Uterus (tissue), 3 donors: ENCODE measurements at regions not wholly inside any gene's neighbourhood (a gene's known extent, or its start where the extent isn't known, plus 50 kb on each side); places are given as distances from the start of the nearest gene placed in this dataset.
"Not testable (repeated sequence)": the region's sequence is repeated elsewhere in the genome, so short reads cannot be mapped to it uniquely, and the experiment has no call there.

ENCODE experiments used
- DNase-seq, 2 donors: peaks; one replicate each; pipeline ENCODE4 v3.0.0-alpha.2; 2019 to 2020
- H3K27ac ChIP-seq, 2 donors: fragments of 200-600 bp; sonication (generic); 1 replicate in 1 of 2; 2 replicates in 1 of 2; pipeline ENCODE4 v1.5.1; 2016 to 2018
- H3K27me3 ChIP-seq, 2 donors: fragments of 200-600 bp; sonication (generic); one replicate each; pipeline ENCODE4 v1.5.1; 2018 to 2019; ENCODE audit warnings: control low read depth in 1 of 2
- H3K36me3 ChIP-seq, 2 donors: fragments of 200-600 bp; sonication (generic); one replicate each; pipeline ENCODE4 v1.5.1; 2019; ENCODE audit warnings: control low read depth in 1 of 2
- H3K4me1 ChIP-seq, 2 donors: fragments of 200-600 bp; sonication (generic); one replicate each; pipeline ENCODE4 v1.5.1; 2018 to 2019; ENCODE audit warnings: control low read depth in 1 of 2
- H3K4me3 ChIP-seq, 2 donors: fragments of 200-600 bp; sonication (generic); 1 replicate in 1 of 2; 2 replicates in 1 of 2; pipeline ENCODE4 v1.5.1; 2018 to 2019; ENCODE audit warnings: mild to moderate bottlenecking in 1 of 2
- H3K9me3 ChIP-seq, 2 donors: fragments of 200-600 bp; sonication (generic); one replicate each; pipeline ENCODE4 v1.5.1; 2019; ENCODE audit warnings: control low read depth in 1 of 2
- POLR2A ChIP-seq, 2 donors: fragments of 450-650 bp; IDR thresholded peaks; one replicate each; pipeline ENCODE4 v1.6.1; 2016; ENCODE audit warnings: antibody characterized with exemption in 2 of 2, mild to moderate bottlenecking in 1 of 2, moderate library complexity in 1 of 2
- intact Hi-C: fragments of 100-400 bp; cut with DNase I; formaldehyde crosslinking; loops from one replicate; pipeline ENCODE4 v1.15.1; 2023; ENCODE audit warnings: low total_unique reads
- TF ChIP-seq, protein P1 (sequence below), 4 experiments: fragments of 200-600 bp in 2 of 4; fragments of 450-650 bp in 2 of 4; sonication (generic) in 2 of 4; IDR thresholded peaks; one replicate each; pipeline ENCODE4 v1.5.1; 2016 to 2019; ENCODE audit warnings: antibody characterized with exemption in 4 of 4, mild to moderate bottlenecking in 2 of 4, moderate library complexity in 1 of 4
- donor health status: DM: yes; HTN: yes; CAD: no.

DNA sequence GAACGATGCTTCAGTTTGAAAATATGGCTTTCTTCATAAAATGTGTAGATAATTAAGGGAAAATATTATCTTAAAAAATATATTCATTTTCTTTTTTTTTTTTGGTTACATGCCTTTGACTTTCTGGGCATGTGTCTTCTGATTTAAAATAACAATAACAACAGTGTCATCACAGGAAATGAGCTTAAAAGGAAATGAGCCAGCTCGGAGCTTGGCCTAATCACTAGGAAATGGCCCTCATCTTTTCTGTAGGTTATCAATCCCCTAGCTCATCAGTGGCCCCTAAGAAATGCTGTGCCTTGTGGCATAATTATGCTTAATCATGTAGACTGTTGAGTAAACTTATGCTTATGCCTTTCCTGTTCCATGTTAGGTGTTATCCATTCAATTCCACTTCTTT, 141.8 kb upstream of the FHL2 start:
- DNase-seq = no peak
- Histone ChIP-seq H3K4me3 (no peak overlapping the region), H3K36me3 (no peaks in the 10 kb centered on the region), H3K9me3 (no peaks in the 10 kb centered on the region), H3K27me3 (no peaks in the 10 kb centered on the region), H3K4me1 (no peaks in the 10 kb centered on the region), H3K27ac (no peak overlapping the region)
- TF ChIP-seq POLR2A (IDR thresholded peaks at IDR 0.05) = no peak
- intact Hi-C loops = no loop called here

DNA sequence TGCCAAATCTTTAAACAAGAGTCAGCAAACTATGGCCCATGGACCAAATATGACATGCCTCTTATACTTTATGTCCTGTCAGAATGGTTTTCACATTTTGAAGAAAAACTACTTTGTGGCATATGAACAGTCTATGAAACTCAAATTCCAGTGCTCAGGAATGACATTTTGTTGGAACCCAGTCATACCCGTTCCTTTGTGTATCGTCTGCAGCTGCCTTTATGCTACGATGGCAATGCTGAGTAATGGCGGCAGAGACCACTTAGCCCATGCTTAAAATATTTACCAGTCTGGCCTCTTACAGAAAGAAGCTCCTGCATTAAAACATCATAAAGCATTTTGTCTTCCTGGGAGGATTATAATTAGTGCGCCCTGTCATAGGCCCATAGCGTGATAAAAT, 140.5 kb upstream of the FHL2 start:
- Histone ChIP-seq H3K4me3 (no peak overlapping the region), H3K27ac (no peak overlapping the region), H3K36me3 (no peaks in the 10 kb centered on the region), H3K4me1 (no peaks in the 10 kb centered on the region), H3K9me3 (no peaks in the 10 kb centered on the region), H3K27me3 (no peaks in the 10 kb centered on the region)
- TF ChIP-seq, protein P1, sequence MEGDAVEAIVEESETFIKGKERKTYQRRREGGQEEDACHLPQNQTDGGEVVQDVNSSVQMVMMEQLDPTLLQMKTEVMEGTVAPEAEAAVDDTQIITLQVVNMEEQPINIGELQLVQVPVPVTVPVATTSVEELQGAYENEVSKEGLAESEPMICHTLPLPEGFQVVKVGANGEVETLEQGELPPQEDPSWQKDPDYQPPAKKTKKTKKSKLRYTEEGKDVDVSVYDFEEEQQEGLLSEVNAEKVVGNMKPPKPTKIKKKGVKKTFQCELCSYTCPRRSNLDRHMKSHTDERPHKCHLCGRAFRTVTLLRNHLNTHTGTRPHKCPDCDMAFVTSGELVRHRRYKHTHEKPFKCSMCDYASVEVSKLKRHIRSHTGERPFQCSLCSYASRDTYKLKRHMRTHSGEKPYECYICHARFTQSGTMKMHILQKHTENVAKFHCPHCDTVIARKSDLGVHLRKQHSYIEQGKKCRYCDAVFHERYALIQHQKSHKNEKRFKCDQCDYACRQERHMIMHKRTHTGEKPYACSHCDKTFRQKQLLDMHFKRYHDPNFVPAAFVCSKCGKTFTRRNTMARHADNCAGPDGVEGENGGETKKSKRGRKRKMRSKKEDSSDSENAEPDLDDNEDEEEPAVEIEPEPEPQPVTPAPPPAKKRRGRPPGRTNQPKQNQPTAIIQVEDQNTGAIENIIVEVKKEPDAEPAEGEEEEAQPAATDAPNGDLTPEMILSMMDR (IDR thresholded peaks at IDR 0.05) = no peak
- TF ChIP-seq POLR2A (IDR thresholded peaks at IDR 0.05) = no peak
- intact Hi-C loops = no loop called here
- no peak for DNase-seq

DNA sequence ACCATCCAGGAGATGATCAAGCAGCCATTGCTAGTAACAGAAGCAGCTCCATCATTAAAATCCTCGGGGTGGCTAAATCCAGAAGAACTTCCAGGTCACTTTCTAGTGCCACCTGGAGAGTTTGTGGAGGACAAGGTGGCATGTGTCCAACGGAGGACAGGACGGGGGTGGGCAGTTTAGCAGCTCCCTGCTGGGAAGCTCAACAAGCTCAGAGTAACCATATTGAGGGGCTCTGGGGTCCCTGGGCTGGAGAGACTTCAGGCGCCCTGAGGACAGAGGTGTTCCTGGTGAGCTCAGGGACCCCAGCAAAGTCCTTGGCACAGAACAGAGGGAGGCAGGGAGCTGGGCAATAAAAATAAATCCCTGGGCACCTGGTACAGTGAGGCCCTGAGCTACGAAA, 140.0 kb upstream of the FHL2 start:
- Histone ChIP-seq H3K4me3 (no peak overlapping the region), H3K27me3 (no peaks in the 10 kb centered on the region), H3K27ac (no peak overlapping the region), H3K9me3 (no peaks in the 10 kb centered on the region), H3K36me3 (no peaks in the 10 kb centered on the region), H3K4me1 (no peaks in the 10 kb centered on the region)
- TF ChIP-seq, protein P1 (IDR thresholded peaks at IDR 0.05) = no peak
- TF ChIP-seq POLR2A (IDR thresholded peaks at IDR 0.05) = no peak
- intact Hi-C loops = no loop called here
- DNase-seq = no peak

DNA sequence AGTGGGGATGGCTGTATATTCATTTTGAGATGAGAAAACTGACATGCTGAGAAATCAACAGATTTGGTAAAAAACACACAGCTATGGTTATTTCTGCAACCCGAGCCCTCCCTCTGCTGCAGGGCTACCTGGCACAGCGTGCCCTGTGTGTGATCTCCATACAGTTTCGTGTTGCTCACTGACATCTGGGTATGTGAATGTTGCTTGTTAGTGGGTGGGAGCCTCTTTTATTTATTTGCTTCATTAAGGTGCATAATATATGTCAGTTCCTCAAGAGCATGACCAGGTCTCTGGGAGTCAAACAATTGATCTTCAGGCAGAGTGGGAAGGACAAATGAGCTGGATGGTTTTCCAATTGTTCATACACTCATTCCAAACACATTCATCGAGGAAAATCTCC, 139.1 kb upstream of the FHL2 start:
- no peak for DNase-seq
- TF ChIP-seq, protein P1 (IDR thresholded peaks at IDR 0.05) = no peak
- no peak for TF ChIP-seq POLR2A (IDR thresholded peaks at IDR 0.05)

DNA sequence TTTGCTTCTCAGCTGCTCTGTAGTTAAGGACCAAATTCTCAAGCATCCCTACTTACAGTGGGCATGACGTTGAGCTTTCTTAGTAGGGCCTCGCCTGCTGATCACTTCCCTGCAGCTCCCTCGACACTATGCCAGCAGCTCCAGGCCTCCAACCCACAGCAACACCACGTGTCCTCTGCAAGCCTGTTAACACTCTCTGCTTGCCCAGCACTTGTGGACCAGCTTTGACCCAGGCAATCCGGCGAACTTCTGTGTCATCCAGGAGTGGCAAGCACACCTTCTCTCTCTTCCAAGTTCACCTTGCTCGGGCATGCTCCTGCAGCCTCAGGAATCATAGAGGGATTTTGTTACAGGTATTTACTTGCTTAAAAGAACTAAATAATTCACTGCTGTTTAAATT, 138.6 kb upstream of the FHL2 start:
- H3K36me3 ChIP-seq = no peaks in the 10 kb centered on the region
- H3K27me3 ChIP-seq = no peaks in the 10 kb centered on the region
- DNase-seq = no peak
- no peak overlapping the region for H3K4me3 ChIP-seq
- no peak overlapping the region for H3K27ac ChIP-seq
- no peaks in the 10 kb centered on the region for H3K4me1 ChIP-seq
- intact Hi-C loops = no loop called here
- H3K9me3 ChIP-seq = no peaks in the 10 kb centered on the region
- no peak for TF ChIP-seq POLR2A (IDR thresholded peaks at IDR 0.05)
- TF ChIP-seq, protein P1 (IDR thresholded peaks at IDR 0.05) = no peak

More for the DNA sequence above, 139.1 kb upstream of the FHL2 start:
- H3K36me3 ChIP-seq = no peaks in the 10 kb centered on the region
- no peaks in the 10 kb centered on the region for H3K4me1 ChIP-seq
- intact Hi-C loops = no loop called here
- no peaks in the 10 kb centered on the region for H3K27me3 ChIP-seq
- no peak overlapping the region for H3K4me3 ChIP-seq
- H3K27ac ChIP-seq = no peak overlapping the region
- no peaks in the 10 kb centered on the region for H3K9me3 ChIP-seq

DNA sequence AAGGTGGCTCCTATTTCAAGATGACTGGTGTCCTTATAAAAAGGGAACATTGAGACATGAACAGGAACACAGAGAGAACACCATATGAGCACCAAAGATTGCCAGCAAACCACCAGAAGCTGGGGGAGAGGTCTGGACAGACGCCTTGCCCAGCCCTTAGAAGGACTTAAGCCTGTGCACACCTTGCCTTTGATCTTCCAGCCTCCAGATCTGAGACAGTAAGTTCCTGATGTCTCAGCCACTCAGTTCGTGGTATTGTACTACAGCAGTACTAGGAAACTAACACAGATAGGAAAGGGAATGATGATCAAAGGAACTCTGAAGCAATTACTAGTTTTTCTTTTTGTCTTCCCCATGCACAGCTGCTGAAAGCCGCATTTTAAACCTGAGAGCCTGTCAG, 137.3 kb upstream of the FHL2 start:
- TF ChIP-seq, protein P1 (IDR thresholded peaks at IDR 0.05) = no peak
- no peak for TF ChIP-seq POLR2A (IDR thresholded peaks at IDR 0.05)
- H3K27me3 ChIP-seq = no peaks in the 10 kb centered on the region
- no peaks in the 10 kb centered on the region for H3K36me3 ChIP-seq
- DNase-seq = no peak
- intact Hi-C loops = no loop called here
- no peak overlapping the region for H3K27ac ChIP-seq
- no peaks in the 10 kb centered on the region for H3K4me1 ChIP-seq
- H3K4me3 ChIP-seq = no peak overlapping the region
- H3K9me3 ChIP-seq = no peaks in the 10 kb centered on the region

DNA sequence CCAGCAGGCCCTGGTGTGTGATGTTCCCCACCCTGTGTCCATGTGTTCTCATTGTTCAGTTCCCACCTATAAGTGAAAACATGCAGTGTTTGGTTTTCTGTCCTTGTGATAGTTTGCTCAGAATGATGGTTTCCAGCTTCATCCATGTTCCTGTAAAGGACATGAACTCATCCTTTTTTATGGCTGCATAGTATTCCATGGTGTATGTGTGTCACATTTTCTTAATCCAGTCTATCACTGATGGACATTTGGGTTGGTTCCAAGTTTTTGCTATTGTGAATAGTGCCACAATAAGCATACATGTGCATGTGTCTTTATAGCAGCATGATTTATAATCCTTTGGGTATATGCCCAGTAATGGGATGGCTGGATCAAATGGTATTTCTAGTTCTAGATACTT, 130.4 kb upstream of the FHL2 start:
- intact Hi-C loops, DNase-seq, H3K27ac ChIP-seq, H3K4me1 ChIP-seq, H3K36me3 ChIP-seq, H3K4me3 ChIP-seq, H3K9me3 ChIP-seq, H3K27me3 ChIP-seq: not testable (repeated sequence)
